ENCODE measurements at regions not wholly inside any gene's neighbourhood (a gene's known extent, or its start where the extent isn't known, plus 50 kb on each side); places are given as distances from the start of the nearest gene placed in this dataset.
"Not testable (repeated sequence)": the region's sequence is repeated elsewhere in the genome, so short reads cannot be mapped to it uniquely, and the experiment has no call there.

GRCh38 chr1:59212706-59213105, 84.2 kb upstream of the FGGY start:
- WGBS, 2 donors: 88 to 89% methylated on average over 3 of the region's 3 CpGs
- Histone ChIP-seq H3K9me3 (no peaks in the 10 kb centered on the region), H3K27me3 (no peaks in the 10 kb centered on the region), H3K27ac (no peak overlapping the region), H3K4me1 (peaks cover 19 to 24% of the 10 kb centered on the region in 2 donors), H3K36me3 (no peaks in the 10 kb centered on the region), H3K4me3 (replicated peaks in 1 of 3) (no peak overlapping the region)
- no peak for DNase-seq
- intact Hi-C loops (cut with DNase I): no loop called here
- TF ChIP-seq POLR2A (IDR thresholded peaks at IDR 0.05) (no peak), CTCF (IDR thresholded peaks at IDR 0.05) (no peak)

- TF ChIP-seq POLR2A (IDR thresholded peaks at IDR 0.05): peak in 1 of 2 donors; percentile 23
- TF ChIP-seq CTCF (IDR thresholded peaks at IDR 0.05): no peak
- peak overlapping the region; percentile 54 to 96 (median 73) for H3K27ac ChIP-seq
Measured at GRCh38 chr1:59214248-59215208, 82.4 kb upstream of the FGGY start.

GRCh38 chr1:59215766-59216291, 81.1 kb upstream of the FGGY start:
- intact Hi-C loops (cut with DNase I): no loop called here
- Histone ChIP-seq H3K27me3 (no peaks in the 10 kb centered on the region), H3K27ac (peak overlapping the region in 2 of 3 donors; percentile 73 to 96), H3K9me3 (no peaks in the 10 kb centered on the region), H3K4me1 (peaks cover 19 to 30% of the 10 kb centered on the region in 2 donors), H3K4me3 (replicated peaks in 1 of 3) (no peak overlapping the region), H3K36me3 (no peaks in the 10 kb centered on the region)
- no peak for DNase-seq
- WGBS, 2 donors: 93 to 98% methylated on average over 6 of the region's 6 CpGs
- no peak for TF ChIP-seq POLR2A (IDR thresholded peaks at IDR 0.05)
- no peak for TF ChIP-seq CTCF (IDR thresholded peaks at IDR 0.05)

More at GRCh38 chr1:59214248-59215208, 82.4 kb upstream of the FGGY start:
- H3K36me3 ChIP-seq: no peaks in the 10 kb centered on the region
- H3K4me1 ChIP-seq: peaks cover 19 to 30% of the 10 kb centered on the region in 2 donors
- WGBS, 2 donors: 47 to 56% methylated on average over 10 of the region's 10 CpGs
- H3K4me3 ChIP-seq (replicated peaks in 1 of 3): no peak overlapping the region
- H3K9me3 ChIP-seq: no peaks in the 10 kb centered on the region
- H3K27me3 ChIP-seq: no peaks in the 10 kb centered on the region
- peak; percentile 64 to 74 for DNase-seq
- intact Hi-C loops (cut with DNase I): no loop called here

GRCh38 chr1:59217439-59217838, 79.5 kb upstream of the FGGY start:
- H3K27me3 ChIP-seq; intact Hi-C loops (cut with DNase I); H3K36me3 ChIP-seq; DNase-seq; H3K27ac ChIP-seq; H3K4me3 ChIP-seq (replicated peaks in 1 of 3); H3K9me3 ChIP-seq: not testable (repeated sequence)
- WGBS, 2 donors: 83 to 84% methylated on average over 2 of the region's 2 CpGs
- peaks cover 19 to 30% of the 10 kb centered on the region in 2 donors for H3K4me1 ChIP-seq

- no peak for TF ChIP-seq CTCF (IDR thresholded peaks at IDR 0.05)
- no peak for TF ChIP-seq POLR2A (IDR thresholded peaks at IDR 0.05)
Measured at GRCh38 chr1:59218521-59219236, 78.2 kb upstream of the FGGY start.

More at GRCh38 chr1:59218521-59219236, 78.2 kb upstream of the FGGY start:
- Histone ChIP-seq H3K4me3 (replicated peaks in 1 of 3) (no peak overlapping the region), H3K27ac (no peak overlapping the region), H3K36me3 (no peaks in the 10 kb centered on the region), H3K4me1 (peaks cover 26 to 39% of the 10 kb centered on the region in 2 donors), H3K27me3 (no peaks in the 10 kb centered on the region), H3K9me3 (no peaks in the 10 kb centered on the region)
- intact Hi-C loops (cut with DNase I): no loop called here
- DNase-seq: no peak
- 86 to 90% methylated on average over 5 of the region's 5 CpGs for WGBS, 2 donors

All from thyroid gland (tissue), 4 donors.